Adrenal gland (tissue), 5 donors: ENCODE measurements at regions not wholly inside any gene's neighbourhood (a gene's known extent, or its start where the extent isn't known, plus 50 kb on each side); places are given as distances from the start of the nearest gene placed in this dataset.

Source experiments
- CTCF ChIP-seq, 6 experiments: fragments of 450-650 bp in 4 of 6; fragments of 200-600 bp in 2 of 6; sonication (generic) in 1 of 6; IDR thresholded peaks; 1 replicate in 5 of 6; 2 replicates in 1 of 6; pipeline versions ENCODE4 v1.5.1 to v1.8.0; 2016 to 2021; ENCODE audit warnings: antibody characterized with exemption in 6 of 6, mild to moderate bottlenecking in 2 of 6, moderate library complexity in 1 of 6
- POLR2A ChIP-seq, 2 donors: fragments of 450-650 bp; IDR thresholded peaks; one replicate each; pipeline ENCODE4 v1.6.1; 2017; ENCODE audit warnings: antibody characterized with exemption in 2 of 2, mild to moderate bottlenecking in 2 of 2, moderate library complexity in 1 of 2
- donor health status: DM: no; HTN: no; CAD: no.

GRCh38 chr6:150667977-150668716 lies 68.5 kb downstream of the PLEKHG1 start:
- TF ChIP-seq CTCF (IDR thresholded peaks at IDR 0.05) (peak in 2 of 6 experiments; percentile 10 to 43), POLR2A (IDR thresholded peaks at IDR 0.05) (no peak)
